M059J (cell line): ENCODE measurements at regions not wholly inside any gene's neighbourhood (a gene's known extent, or its start where the extent isn't known, plus 50 kb on each side); places are given as distances from the start of the nearest gene placed in this dataset.

ENCODE experiments used
- DNase-seq: peaks from one replicate; pipeline ENCODE4 v3.0.0-alpha.2; 2012; ENCODE audit warnings: low read depth

- no peak for DNase-seq
Observed at GRCh38 chrX:20325786-20326388, 59.2 kb upstream of the RPS6KA3 start.

DNA sequence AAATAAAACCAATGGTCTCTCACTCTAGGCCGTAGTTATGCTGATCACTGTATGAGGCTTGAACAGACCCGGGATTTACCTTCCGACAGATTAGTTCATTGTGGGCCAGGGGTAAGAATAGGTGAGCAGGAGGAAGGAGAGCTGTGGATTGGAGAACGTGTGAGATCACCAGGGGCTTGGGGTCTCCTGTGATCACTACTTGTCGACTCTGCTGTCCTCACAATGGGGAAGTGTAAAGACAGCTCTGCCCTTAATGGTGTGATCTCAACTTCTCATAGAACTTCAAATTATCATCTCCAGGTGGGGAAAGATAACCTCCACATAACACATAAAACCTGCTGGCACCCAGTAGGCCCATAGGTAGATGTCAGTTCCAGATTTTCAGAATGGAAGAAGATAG, 56.2 kb upstream of the RPS6KA3 start:
- DNase-seq: no peak

GRCh38 chrX:20320461-20321159, 53.9 kb upstream of the RPS6KA3 start:
- DNase-seq: no peak

GRCh38 chrX:20319054-20319453, 52.3 kb upstream of the RPS6KA3 start:
- DNase-seq: no peak

- DNase-seq: peak; percentile 9
Observed at GRCh38 chrX:20317873-20318272, 51.2 kb upstream of the RPS6KA3 start.
